A549 (cell line): ENCODE measurements at regions not wholly inside any gene's neighbourhood (a gene's known extent, or its start where the extent isn't known, plus 50 kb on each side); places are given as distances from the start of the nearest gene placed in this dataset.

Source experiments
- ATAC-seq, 2 experiments: fragments of 200-7000 bp in 1 of 2; fragments of >200 bp in 1 of 2; cut with Nextera tagmentation in 1 of 2; cut with Tn5 transposase in 1 of 2; 3 replicates each; pipeline versions ENCODE4 v1.8.0 to v1.9.1; 2018 to 2020; ENCODE audit warnings: mild to moderate bottlenecking in 1 of 2, moderate library complexity in 1 of 2
- CTCF ChIA-PET: fragments of 300-600 bp; sonication (Branson Sonifier 250); formaldehyde crosslinking; extraction: SDS; loops from one replicate; lab custom pipeline; 2021; ENCODE audit warnings: antibody characterized with exemption, inconsistent platforms; lab: Yijun Ruan, JAX
- POLR2A ChIA-PET: fragments of 350-600 bp; formaldehyde crosslinking; extraction: SDS; loops from one replicate; lab custom pipeline; 2021; ENCODE audit warnings: antibody characterized with exemption, inconsistent platforms; lab: Yijun Ruan, JAX
- DNase-seq, 2 experiments: peaks; one replicate each; pipeline versions ENCODE4 v3.0.0 to v3.0.0-alpha.2; 2011 to 2016; ENCODE audit warnings: low read depth in 1 of 2, low spot score in 1 of 2
- FAIRE-seq: peaks from 2 replicates; lab custom pipeline; 2011; peaks lifted over from hg19 to GRCh38; lab: Jason Lieb, UNC
- H3K27ac ChIP-seq, 2 experiments: fragments of >200 bp; sonication (Bioruptor Twin); formaldehyde crosslinking; 3 replicates each; pipeline ENCODE4 v1.5.1; 2016 to 2017
- H3K4me1 ChIP-seq: fragments of >200 bp; sonication (Bioruptor Twin); formaldehyde crosslinking; 3 replicates; pipeline ENCODE4 v1.6.1; 2016
- H3K4me2 ChIP-seq: fragments of >200 bp; sonication (Bioruptor Twin); formaldehyde crosslinking; 3 replicates; pipeline ENCODE4 v1.6.1; 2016
- H3K4me3 ChIP-seq: fragments of >200 bp; sonication (Bioruptor Twin); formaldehyde crosslinking; 3 replicates; pipeline ENCODE4 v1.5.1; 2016
- H3K9me3 ChIP-seq: fragments of >200 bp; sonication (Bioruptor Twin); formaldehyde crosslinking; 3 replicates; pipeline ENCODE4 v1.6.1; 2016
- BHLHE40 ChIP-seq: IDR thresholded peaks from 2 replicates; pipeline ENCODE4 v1.6.1; 2012; ENCODE audit warnings: low read depth, low read length, inconsistent platforms
- CBX2 ChIP-seq: fragments of 200-600 bp; sonication (generic); IDR thresholded peaks from 2 replicates; pipeline ENCODE4 v1.6.1; 2016; ENCODE audit warnings: low read depth, mild to moderate bottlenecking, borderline replicate concordance
- CBX8 ChIP-seq: fragments of 200-600 bp; sonication (generic); IDR thresholded peaks from 2 replicates; pipeline ENCODE4 v1.6.1; 2016
- CHD4 ChIP-seq: fragments of 200-600 bp; sonication (generic); IDR thresholded peaks from 2 replicates; pipeline ENCODE4 v1.6.1; 2016; ENCODE audit warnings: antibody characterized with exemption, mild to moderate bottlenecking, borderline replicate concordance
- EHMT2 ChIP-seq: fragments of 200-600 bp; sonication (generic); IDR thresholded peaks from 2 replicates; pipeline ENCODE4 v1.6.1; 2016; ENCODE audit warnings: antibody characterized with exemption, low read depth, mild to moderate bottlenecking, moderate library complexity
- ESRRA ChIP-seq: fragments of 150-350 bp; IDR thresholded peaks from 2 replicates; pipeline ENCODE4 v1.6.1; 2014; ENCODE audit warnings: mild to moderate bottlenecking, low read length, borderline replicate concordance
- FOXS1 ChIP-seq: fragments of 250-450 bp; sonication (Bioruptor Pico); IDR thresholded peaks from 2 replicates; pipeline ENCODE4 v1.5.0; 2020; ENCODE audit warnings: mild to moderate bottlenecking, moderate library complexity
- HDAC2 ChIP-seq: fragments of 200-600 bp; sonication (generic); IDR thresholded peaks from 2 replicates; pipeline ENCODE4 v1.6.1; 2016
- HOXB5 ChIP-seq: fragments of 250-450 bp; sonication (Bioruptor Pico); IDR thresholded peaks from 2 replicates; pipeline ENCODE4 v1.5.0; 2020; ENCODE audit warnings: mild to moderate bottlenecking, moderate library complexity
- JUNB ChIP-seq: fragments of >200 bp; sonication (Bioruptor Twin); formaldehyde crosslinking; IDR thresholded peaks from 2 replicates; pipeline ENCODE4 v1.6.1; 2016
- NPAS2 ChIP-seq: fragments of 250-450 bp; sonication (Bioruptor Pico); IDR thresholded peaks from 2 replicates; pipeline ENCODE4 v1.8.0; 2022; ENCODE audit warnings: mild to moderate bottlenecking, moderate library complexity, borderline replicate concordance
- POLR2A ChIP-seq: IDR thresholded peaks from 2 replicates; pipeline ENCODE4 v1.6.1; 2012; ENCODE audit warnings: mild to moderate bottlenecking, low read length
- RAD21 ChIP-seq, 2 experiments: fragments of >200 bp in 1 of 2; sonication (Bioruptor Twin) in 1 of 2; formaldehyde crosslinking in 1 of 2; IDR thresholded peaks in 1 of 2; conservative IDR thresholded peaks in 1 of 2; 2 replicates in 1 of 2; 3 replicates in 1 of 2; pipeline ENCODE4 v1.6.1; 2012 to 2018; ENCODE audit warnings: inconsistent platforms in 1 of 2
- RARB ChIP-seq: fragments of 250-450 bp; sonication (Bioruptor Pico); IDR thresholded peaks from 2 replicates; pipeline ENCODE4 v1.8.0; 2021; ENCODE audit warnings: mild to moderate bottlenecking, moderate library complexity
- RFX5 ChIP-seq: fragments of 450-650 bp; IDR thresholded peaks from 2 replicates; pipeline ENCODE4 v1.7.1; 2014; ENCODE audit warnings: antibody characterized with exemption, mild to moderate bottlenecking, moderate library complexity
- TP53 ChIP-seq: fragments of 250-450 bp; sonication (Bioruptor Pico); IDR thresholded peaks from 2 replicates; pipeline ENCODE4 v1.5.0; 2021; ENCODE audit warnings: mild to moderate bottlenecking, moderate library complexity
- ZC3H11A ChIP-seq: fragments of 450-650 bp; IDR thresholded peaks from 2 replicates; pipeline ENCODE4 v1.6.1; 2014; ENCODE audit warnings: antibody characterized with exemption, mild to moderate bottlenecking
- WGBS: methylation state at CpG from one replicate; pipeline ENCODE4 v1.1.6; 2017; ENCODE audit errors: missing lambda C conversion rate; 5-methylcytosine and 5-hydroxymethylcytosine counted together
- TF ChIP-seq, protein P1 (sequence below): fragments of 250-450 bp; sonication (Bioruptor Pico); IDR thresholded peaks from 2 replicates; pipeline ENCODE4 v1.5.0; 2020; ENCODE audit warnings: low read depth, mild to moderate bottlenecking, moderate library complexity
- TF ChIP-seq, protein P2 (sequence below): fragments of >200 bp; sonication (Bioruptor Twin); formaldehyde crosslinking; IDR thresholded peaks from 3 replicates; pipeline ENCODE4 v1.5.1; 2016
- TF ChIP-seq, protein P3 (sequence below): IDR thresholded peaks from 2 replicates; pipeline ENCODE4 v1.6.1; 2012; ENCODE audit warnings: low read depth, borderline replicate concordance
- TF ChIP-seq, protein P4 (sequence below): fragments of >200 bp; sonication (Bioruptor Twin); formaldehyde crosslinking; IDR thresholded peaks from 3 replicates; pipeline ENCODE4 v1.6.1; 2016
- TF ChIP-seq, protein P5 (sequence below): IDR thresholded peaks from 2 replicates; pipeline ENCODE4 v1.6.1; 2012

DNA sequence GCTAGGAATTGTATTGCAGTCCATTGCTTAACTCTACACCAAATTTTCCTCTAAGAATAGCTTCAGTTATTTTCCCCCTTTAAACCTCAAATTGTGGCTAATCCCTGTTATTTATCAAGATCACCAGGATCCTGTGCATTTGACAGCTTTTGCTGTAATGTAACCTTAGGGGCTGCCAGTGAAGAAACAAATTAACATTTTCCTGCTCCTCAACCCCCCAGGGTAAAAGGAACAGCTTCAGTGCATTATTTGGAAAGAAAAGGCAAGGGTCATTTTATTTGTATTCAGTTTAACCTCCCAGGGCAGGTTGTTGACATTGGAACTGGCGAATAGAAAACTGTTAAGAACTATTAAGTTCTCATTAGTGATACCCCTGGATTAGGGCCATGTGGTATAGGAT lies 57.0 kb downstream of the PCDH20 start:
- no peaks in the 10 kb centered on the region for H3K9me3 ChIP-seq
- TF ChIP-seq RARB (CRISPR knock-in tag) (no peak), TP53 (CRISPR knock-in tag) (no peak), CHD4 (no peak), ZC3H11A (no peak)
- TF ChIP-seq, protein P1, sequence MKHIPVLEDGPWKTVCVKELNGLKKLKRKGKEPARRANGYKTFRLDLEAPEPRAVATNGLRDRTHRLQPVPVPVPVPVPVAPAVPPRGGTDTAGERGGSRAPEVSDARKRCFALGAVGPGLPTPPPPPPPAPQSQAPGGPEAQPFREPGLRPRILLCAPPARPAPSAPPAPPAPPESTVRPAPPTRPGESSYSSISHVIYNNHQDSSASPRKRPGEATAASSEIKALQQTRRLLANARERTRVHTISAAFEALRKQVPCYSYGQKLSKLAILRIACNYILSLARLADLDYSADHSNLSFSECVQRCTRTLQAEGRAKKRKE (CRISPR knock-in tag): no peak
- H3K4me3 ChIP-seq: no peak overlapping the region
- WGBS: 0% methylated on average over 1 of the region's 1 CpG
- no peak overlapping the region for H3K27ac ChIP-seq
- ChIA-PET CTCF (no interaction called here), POLR2A (no interaction called here)
- FAIRE-seq: no peak
- no peaks in the 10 kb centered on the region for H3K4me1 ChIP-seq
- no peak for DNase-seq
- H3K4me2 ChIP-seq: no peak overlapping the region
- no peak for ATAC-seq

DNA sequence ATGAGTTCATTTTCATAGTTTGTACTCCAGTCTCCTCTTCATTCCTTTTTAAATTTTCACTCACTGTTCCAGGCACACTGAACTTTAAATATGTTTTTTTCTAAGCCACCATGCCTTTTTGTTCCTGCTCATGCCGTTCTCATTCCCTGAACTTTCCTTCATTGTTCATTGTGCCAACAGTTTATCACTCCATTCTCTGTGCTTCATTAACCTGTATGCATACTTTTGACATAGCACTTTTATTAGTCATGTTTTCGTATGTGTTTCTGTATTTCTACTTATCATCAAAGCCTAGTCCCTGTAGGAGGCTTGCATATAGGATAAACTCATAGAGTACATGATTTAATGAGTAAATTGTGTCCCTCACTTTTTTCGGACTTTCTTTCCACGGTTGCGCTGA lies 65.3 kb downstream of the PCDH20 start:
- POLR2A ChIA-PET: no interaction called here
- FAIRE-seq: no peak
- no peak overlapping the region for H3K4me3 ChIP-seq
- no peaks in the 10 kb centered on the region for H3K9me3 ChIP-seq
- H3K4me2 ChIP-seq: no peak overlapping the region
- WGBS: 22% methylated on average over 5 of the region's 5 CpGs
- ATAC-seq: no peak
- CTCF ChIA-PET: no interaction called here
- H3K4me1 ChIP-seq: no peaks in the 10 kb centered on the region
- TF ChIP-seq, protein P2, sequence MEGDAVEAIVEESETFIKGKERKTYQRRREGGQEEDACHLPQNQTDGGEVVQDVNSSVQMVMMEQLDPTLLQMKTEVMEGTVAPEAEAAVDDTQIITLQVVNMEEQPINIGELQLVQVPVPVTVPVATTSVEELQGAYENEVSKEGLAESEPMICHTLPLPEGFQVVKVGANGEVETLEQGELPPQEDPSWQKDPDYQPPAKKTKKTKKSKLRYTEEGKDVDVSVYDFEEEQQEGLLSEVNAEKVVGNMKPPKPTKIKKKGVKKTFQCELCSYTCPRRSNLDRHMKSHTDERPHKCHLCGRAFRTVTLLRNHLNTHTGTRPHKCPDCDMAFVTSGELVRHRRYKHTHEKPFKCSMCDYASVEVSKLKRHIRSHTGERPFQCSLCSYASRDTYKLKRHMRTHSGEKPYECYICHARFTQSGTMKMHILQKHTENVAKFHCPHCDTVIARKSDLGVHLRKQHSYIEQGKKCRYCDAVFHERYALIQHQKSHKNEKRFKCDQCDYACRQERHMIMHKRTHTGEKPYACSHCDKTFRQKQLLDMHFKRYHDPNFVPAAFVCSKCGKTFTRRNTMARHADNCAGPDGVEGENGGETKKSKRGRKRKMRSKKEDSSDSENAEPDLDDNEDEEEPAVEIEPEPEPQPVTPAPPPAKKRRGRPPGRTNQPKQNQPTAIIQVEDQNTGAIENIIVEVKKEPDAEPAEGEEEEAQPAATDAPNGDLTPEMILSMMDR: no peak
- no peak for TF ChIP-seq FOXS1 (CRISPR knock-in tag)
- TF ChIP-seq, protein P3, sequence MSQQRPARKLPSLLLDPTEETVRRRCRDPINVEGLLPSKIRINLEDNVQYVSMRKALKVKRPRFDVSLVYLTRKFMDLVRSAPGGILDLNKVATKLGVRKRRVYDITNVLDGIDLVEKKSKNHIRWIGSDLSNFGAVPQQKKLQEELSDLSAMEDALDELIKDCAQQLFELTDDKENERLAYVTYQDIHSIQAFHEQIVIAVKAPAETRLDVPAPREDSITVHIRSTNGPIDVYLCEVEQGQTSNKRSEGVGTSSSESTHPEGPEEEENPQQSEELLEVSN: no peak
- TF ChIP-seq, protein P4, sequence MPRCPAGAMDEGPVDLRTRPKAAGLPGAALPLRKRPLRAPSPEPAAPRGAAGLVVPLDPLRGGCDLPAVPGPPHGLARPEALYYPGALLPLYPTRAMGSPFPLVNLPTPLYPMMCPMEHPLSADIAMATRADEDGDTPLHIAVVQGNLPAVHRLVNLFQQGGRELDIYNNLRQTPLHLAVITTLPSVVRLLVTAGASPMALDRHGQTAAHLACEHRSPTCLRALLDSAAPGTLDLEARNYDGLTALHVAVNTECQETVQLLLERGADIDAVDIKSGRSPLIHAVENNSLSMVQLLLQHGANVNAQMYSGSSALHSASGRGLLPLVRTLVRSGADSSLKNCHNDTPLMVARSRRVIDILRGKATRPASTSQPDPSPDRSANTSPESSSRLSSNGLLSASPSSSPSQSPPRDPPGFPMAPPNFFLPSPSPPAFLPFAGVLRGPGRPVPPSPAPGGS: no peak
- TF ChIP-seq RAD21 (conservative IDR thresholded peaks at IDR 0.05 in 1 of 2, IDR thresholded peaks at IDR 0.05 in 1 of 2): no peak
- TF ChIP-seq ZC3H11A: no peak
- TF ChIP-seq, protein P5, sequence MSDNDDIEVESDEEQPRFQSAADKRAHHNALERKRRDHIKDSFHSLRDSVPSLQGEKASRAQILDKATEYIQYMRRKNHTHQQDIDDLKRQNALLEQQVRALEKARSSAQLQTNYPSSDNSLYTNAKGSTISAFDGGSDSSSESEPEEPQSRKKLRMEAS: no peak
- DNase-seq: no peak
- H3K27ac ChIP-seq: no peak overlapping the region

DNA sequence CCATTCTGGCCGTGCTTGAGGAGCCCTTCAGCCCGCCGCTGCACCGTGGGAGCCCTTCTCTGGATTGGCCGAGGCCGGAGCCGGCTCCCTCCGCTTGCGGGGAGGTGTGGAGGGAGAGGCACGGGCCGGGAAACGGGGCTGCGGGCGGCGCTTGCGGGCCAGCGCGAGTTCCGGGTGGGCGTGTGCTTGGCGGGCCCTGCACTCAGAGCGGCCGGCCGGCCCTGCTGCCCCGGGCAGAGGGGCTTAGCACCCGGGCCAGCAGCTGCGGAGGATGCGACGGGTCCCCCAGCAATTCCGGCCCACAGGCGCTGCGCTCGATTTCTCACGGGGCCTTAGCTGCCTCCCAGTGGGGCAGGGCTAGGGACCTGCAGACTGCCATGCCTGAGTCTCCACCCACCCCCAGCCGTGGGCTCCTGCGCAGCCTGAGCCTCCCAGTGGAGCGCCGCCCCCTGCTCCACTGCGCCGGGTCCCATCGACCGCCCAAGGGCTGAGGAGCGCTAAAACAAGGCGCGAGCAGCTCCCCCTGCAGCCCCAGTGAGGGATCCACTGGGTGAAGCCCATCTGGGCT lies 76.5 kb downstream of the PCDH20 start:
- no peak overlapping the region for H3K27ac ChIP-seq
- no peaks in the 10 kb centered on the region for H3K9me3 ChIP-seq
- 43% methylated on average over 12 of the region's 45 CpGs for WGBS
- no peak for TF ChIP-seq CBX2
- no peak for TF ChIP-seq HOXB5 (CRISPR knock-in tag)
- TF ChIP-seq POLR2A: no peak
- no peak for TF ChIP-seq BHLHE40
- no peak for TF ChIP-seq ESRRA
- no peak for TF ChIP-seq EHMT2
- no peak for TF ChIP-seq NPAS2 (CRISPR knock-in tag)
- TF ChIP-seq RFX5: no peak
- no peak for TF ChIP-seq JUNB
- no peak for TF ChIP-seq HDAC2
- TF ChIP-seq CBX8: no peak
- TF ChIP-seq, all 56 proteins: peak for 0
- ChIA-PET CTCF (no interaction called here), POLR2A (no interaction called here)
- Histone ChIP-seq H3K4me3 (no peak overlapping the region), H3K4me1 (no peaks in the 10 kb centered on the region), H3K4me2 (no peak overlapping the region)
- DNase-seq: no peak
- FAIRE-seq: no peak
- no peak for ATAC-seq
